ENCODE measurements at regions not wholly inside any gene's neighbourhood (a gene's known extent, or its start where the extent isn't known, plus 50 kb on each side); places are given as distances from the start of the nearest gene placed in this dataset.

DNA sequence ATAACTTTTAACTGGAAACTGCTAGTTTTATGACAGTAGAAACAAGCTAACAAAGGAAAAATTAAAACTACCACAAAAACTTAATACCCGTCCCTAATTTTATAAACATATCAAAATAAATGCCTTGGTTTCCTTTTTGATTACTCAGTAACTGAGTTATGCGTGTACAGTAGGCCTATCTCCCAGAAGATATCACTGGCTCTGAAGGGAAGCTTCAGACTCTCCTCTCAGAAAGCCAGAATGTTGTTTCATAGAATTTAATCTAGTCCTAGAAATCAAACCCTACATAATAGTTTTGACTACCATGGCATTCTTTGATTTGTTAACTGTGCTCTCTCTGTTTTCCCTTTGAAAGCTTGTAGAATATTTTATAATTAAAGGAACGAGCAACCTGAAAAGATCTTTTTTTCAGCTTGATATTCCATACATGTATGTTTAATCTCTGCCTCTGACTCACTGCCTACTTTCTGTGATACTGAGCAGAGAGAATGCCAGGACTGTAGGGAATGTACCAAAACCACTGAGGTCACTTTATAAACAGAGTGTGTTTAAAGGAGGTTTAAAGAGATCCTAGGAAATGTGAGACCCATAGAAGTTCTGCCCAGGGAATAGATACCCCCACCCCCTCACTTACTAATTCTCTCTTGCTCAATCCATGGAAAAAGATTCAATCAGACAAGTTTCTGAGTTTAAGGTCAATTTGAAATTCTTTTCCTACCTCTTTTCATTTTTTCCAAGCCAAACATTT, 311.5 kb downstream of the HDGFL1 start:
- no peak overlapping the region for H3K4me3 ChIP-seq (ENCODE audit: low read length)
- H3K27me3 ChIP-seq (ENCODE audit: control insufficient read depth, low read length): no peaks in the 10 kb centered on the region
- H4K20me1 ChIP-seq (ENCODE audit: control insufficient read depth, insufficient read depth, low read depth, low read length): no peaks in the 10 kb centered on the region
- H3K9me3 ChIP-seq (ENCODE audit: control insufficient read depth, insufficient read depth, low read length): no peaks in the 10 kb centered on the region
- H3K4me2 ChIP-seq (ENCODE audit: low read length): no peak overlapping the region
- no peak overlapping the region for H3K27ac ChIP-seq (ENCODE audit: low read depth, low read length)
- H3F3A ChIP-seq (ENCODE audit: control insufficient read depth, insufficient read depth): no peaks in the 10 kb centered on the region
- H3K79me2 ChIP-seq (ENCODE audit: control insufficient read depth, low read length): no peaks in the 10 kb centered on the region
- no peaks in the 10 kb centered on the region for H3K9me2 ChIP-seq (replicated peaks; ENCODE audit: control insufficient read depth, low read length)
- TF ChIP-seq, protein P1, sequence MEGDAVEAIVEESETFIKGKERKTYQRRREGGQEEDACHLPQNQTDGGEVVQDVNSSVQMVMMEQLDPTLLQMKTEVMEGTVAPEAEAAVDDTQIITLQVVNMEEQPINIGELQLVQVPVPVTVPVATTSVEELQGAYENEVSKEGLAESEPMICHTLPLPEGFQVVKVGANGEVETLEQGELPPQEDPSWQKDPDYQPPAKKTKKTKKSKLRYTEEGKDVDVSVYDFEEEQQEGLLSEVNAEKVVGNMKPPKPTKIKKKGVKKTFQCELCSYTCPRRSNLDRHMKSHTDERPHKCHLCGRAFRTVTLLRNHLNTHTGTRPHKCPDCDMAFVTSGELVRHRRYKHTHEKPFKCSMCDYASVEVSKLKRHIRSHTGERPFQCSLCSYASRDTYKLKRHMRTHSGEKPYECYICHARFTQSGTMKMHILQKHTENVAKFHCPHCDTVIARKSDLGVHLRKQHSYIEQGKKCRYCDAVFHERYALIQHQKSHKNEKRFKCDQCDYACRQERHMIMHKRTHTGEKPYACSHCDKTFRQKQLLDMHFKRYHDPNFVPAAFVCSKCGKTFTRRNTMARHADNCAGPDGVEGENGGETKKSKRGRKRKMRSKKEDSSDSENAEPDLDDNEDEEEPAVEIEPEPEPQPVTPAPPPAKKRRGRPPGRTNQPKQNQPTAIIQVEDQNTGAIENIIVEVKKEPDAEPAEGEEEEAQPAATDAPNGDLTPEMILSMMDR (IDR thresholded peaks at IDR 0.05; ENCODE audit: low read depth, low read length, poor library complexity, severe bottlenecking): no peak
- TF ChIP-seq EZH2phosphoT487 (IDR thresholded peaks at IDR 0.05; ENCODE audit: borderline replicate concordance, low read length): no peak
- H3K4me1 ChIP-seq (ENCODE audit: control insufficient read depth, low read length): no peaks in the 10 kb centered on the region
- no peaks in the 10 kb centered on the region for H3K36me3 ChIP-seq (ENCODE audit: control insufficient read depth, low read length)

DNA sequence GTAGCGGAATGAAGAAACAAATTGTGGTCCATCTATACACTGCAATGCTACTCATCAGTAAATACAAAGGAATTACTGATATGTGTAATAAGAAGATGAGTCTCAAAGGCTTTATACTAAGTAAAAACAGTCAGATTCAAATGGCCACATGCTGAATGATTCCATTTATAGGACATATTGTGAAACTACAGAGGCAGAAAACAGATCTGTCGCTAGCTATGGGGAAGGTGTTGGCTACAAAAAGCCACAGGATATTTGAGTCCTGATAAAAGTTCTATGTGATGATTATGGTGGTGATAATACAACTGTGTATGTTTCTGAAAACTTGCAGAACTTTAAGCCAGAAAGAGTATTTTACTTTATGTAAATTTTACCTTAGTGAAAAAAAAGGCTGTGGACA, 313.2 kb downstream of the HDGFL1 start:
- H3F3A ChIP-seq (ENCODE audit: control insufficient read depth, insufficient read depth): no peaks in the 10 kb centered on the region
- H4K20me1 ChIP-seq (ENCODE audit: control insufficient read depth, insufficient read depth, low read depth, low read length): no peaks in the 10 kb centered on the region
- H3K27ac ChIP-seq (ENCODE audit: low read depth, low read length): no peak overlapping the region
- no peak overlapping the region for H3K4me2 ChIP-seq (ENCODE audit: low read length)
- TF ChIP-seq EZH2phosphoT487 (IDR thresholded peaks at IDR 0.05; ENCODE audit: borderline replicate concordance, low read length): no peak
- TF ChIP-seq, protein P1 (IDR thresholded peaks at IDR 0.05; ENCODE audit: low read depth, low read length, poor library complexity, severe bottlenecking): no peak
- H3K36me3 ChIP-seq (ENCODE audit: control insufficient read depth, low read length): no peaks in the 10 kb centered on the region
- H3K4me3 ChIP-seq (ENCODE audit: low read length): no peak overlapping the region
- H3K79me2 ChIP-seq (ENCODE audit: control insufficient read depth, low read length): no peaks in the 10 kb centered on the region
- H3K27me3 ChIP-seq (ENCODE audit: control insufficient read depth, low read length): no peaks in the 10 kb centered on the region
- H3K4me1 ChIP-seq (ENCODE audit: control insufficient read depth, low read length): no peaks in the 10 kb centered on the region
- no peaks in the 10 kb centered on the region for H3K9me3 ChIP-seq (ENCODE audit: control insufficient read depth, insufficient read depth, low read length)
- H3K9me2 ChIP-seq (replicated peaks; ENCODE audit: control insufficient read depth, low read length): no peaks in the 10 kb centered on the region

DNA sequence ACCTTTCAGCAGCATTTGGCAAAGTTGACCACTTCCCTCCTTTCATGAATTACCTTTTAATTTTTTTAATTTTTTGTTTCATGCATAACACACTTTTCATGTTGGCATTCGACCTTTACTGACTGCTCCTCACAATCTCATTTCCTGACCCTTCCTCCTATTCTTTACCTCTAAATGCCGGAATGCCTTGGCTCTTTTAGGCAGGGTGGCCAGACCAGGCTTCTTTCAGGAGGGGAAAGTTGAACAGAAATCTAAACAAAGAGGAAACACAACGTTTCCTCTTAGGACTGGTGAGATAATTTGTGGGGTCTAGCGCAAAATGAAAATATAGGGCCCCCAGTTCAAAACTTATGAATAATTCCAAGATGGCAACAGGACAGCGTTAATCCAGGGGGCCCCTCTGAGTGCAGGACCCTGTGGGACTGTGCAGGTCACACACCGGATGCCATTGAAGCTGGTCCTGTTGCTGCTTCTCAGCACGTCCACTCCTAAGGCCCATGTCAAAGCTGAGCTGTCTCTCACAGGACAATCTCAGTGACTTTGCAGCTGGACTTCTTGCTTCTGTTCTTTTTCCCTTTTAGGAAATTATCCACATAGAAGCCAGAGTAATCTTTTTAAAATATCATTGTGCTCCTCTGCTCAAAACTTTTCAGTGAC, 313.8 kb downstream of the HDGFL1 start:
- H4K20me1 ChIP-seq (ENCODE audit: control insufficient read depth, insufficient read depth, low read depth, low read length): no peaks in the 10 kb centered on the region
- H3K9me3 ChIP-seq (ENCODE audit: control insufficient read depth, insufficient read depth, low read length): no peaks in the 10 kb centered on the region
- H3K4me1 ChIP-seq (ENCODE audit: control insufficient read depth, low read length): no peaks in the 10 kb centered on the region
- H3K4me2 ChIP-seq (ENCODE audit: low read length): no peak overlapping the region
- H3K4me3 ChIP-seq (ENCODE audit: low read length): no peak overlapping the region
- H3K79me2 ChIP-seq (ENCODE audit: control insufficient read depth, low read length): no peaks in the 10 kb centered on the region
- H3K36me3 ChIP-seq (ENCODE audit: control insufficient read depth, low read length): no peaks in the 10 kb centered on the region
- H3F3A ChIP-seq (ENCODE audit: control insufficient read depth, insufficient read depth): no peaks in the 10 kb centered on the region
- H3K27ac ChIP-seq (ENCODE audit: low read depth, low read length): no peak overlapping the region
- TF ChIP-seq EZH2phosphoT487 (IDR thresholded peaks at IDR 0.05; ENCODE audit: borderline replicate concordance, low read length): no peak
- TF ChIP-seq, protein P1 (IDR thresholded peaks at IDR 0.05; ENCODE audit: low read depth, low read length, poor library complexity, severe bottlenecking): no peak
- no peaks in the 10 kb centered on the region for H3K9me2 ChIP-seq (replicated peaks; ENCODE audit: control insufficient read depth, low read length)
- no peaks in the 10 kb centered on the region for H3K27me3 ChIP-seq (ENCODE audit: control insufficient read depth, low read length)

All from DOHH2 (cell line).